ENCODE measurements at regions not wholly inside any gene's neighbourhood (a gene's known extent, or its start where the extent isn't known, plus 50 kb on each side); places are given as distances from the start of the nearest gene placed in this dataset.

DNA sequence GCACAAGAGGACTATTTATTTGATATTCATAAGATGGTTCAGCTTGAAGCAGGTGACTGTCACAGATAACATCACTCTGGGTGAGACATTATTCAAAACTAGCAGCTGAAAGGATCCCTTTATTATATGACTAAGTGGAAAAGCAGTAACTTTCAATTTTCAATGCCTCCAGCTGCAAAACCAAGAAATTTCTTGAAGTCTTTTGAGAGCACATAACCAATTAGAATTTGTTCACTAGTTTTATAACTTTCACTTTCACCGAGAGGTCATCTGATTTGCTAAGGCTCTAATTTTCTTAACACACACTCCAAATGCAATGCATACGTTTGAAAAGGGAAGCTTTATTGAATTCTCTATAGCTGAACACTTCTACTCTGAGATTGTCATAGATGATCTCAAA lies 88.6 kb upstream of the KLF14 start:
- TF ChIP-seq, protein P1, sequence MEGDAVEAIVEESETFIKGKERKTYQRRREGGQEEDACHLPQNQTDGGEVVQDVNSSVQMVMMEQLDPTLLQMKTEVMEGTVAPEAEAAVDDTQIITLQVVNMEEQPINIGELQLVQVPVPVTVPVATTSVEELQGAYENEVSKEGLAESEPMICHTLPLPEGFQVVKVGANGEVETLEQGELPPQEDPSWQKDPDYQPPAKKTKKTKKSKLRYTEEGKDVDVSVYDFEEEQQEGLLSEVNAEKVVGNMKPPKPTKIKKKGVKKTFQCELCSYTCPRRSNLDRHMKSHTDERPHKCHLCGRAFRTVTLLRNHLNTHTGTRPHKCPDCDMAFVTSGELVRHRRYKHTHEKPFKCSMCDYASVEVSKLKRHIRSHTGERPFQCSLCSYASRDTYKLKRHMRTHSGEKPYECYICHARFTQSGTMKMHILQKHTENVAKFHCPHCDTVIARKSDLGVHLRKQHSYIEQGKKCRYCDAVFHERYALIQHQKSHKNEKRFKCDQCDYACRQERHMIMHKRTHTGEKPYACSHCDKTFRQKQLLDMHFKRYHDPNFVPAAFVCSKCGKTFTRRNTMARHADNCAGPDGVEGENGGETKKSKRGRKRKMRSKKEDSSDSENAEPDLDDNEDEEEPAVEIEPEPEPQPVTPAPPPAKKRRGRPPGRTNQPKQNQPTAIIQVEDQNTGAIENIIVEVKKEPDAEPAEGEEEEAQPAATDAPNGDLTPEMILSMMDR (IDR thresholded peaks at IDR 0.05), result no peak

GRCh38 chr7:130823060-130823459 lies 89.1 kb upstream of the KLF14 start:
- no peak overlapping the region for H3K27ac ChIP-seq
- TF ChIP-seq, protein P1 (IDR thresholded peaks at IDR 0.05), result no peak
- ATAC-seq (ENCODE audit: insufficient number of reproducible peaks, low FRiP score, low read depth) (no peak), DNase-seq (ENCODE audit: low spot score) (no peak)
- H3K4me3 ChIP-seq, result no peak overlapping the region
- no peaks in the 10 kb centered on the region for H3K27me3 ChIP-seq (replicated peaks; ENCODE audit: insufficient read depth)
- H3K4me1 ChIP-seq (ENCODE audit: control insufficient read depth in 1 of 2, low read depth in 2 of 2), result no peaks in the 10 kb centered on the region
- H3K9me3 ChIP-seq, result peaks cover 13% of the 10 kb centered on the region
- H3K36me3 ChIP-seq, result no peaks in the 10 kb centered on the region

More for the DNA sequence above, 88.6 kb upstream of the KLF14 start:
- no peaks in the 10 kb centered on the region for H3K36me3 ChIP-seq
- no peak overlapping the region for H3K4me3 ChIP-seq
- no peaks in the 10 kb centered on the region for H3K4me1 ChIP-seq (ENCODE audit: control insufficient read depth in 1 of 2, low read depth in 2 of 2)
- no peak for ATAC-seq (ENCODE audit: insufficient number of reproducible peaks, low FRiP score, low read depth)
- H3K27ac ChIP-seq, result no peak overlapping the region
- no peak for DNase-seq (ENCODE audit: low spot score)
- no peaks in the 10 kb centered on the region for H3K27me3 ChIP-seq (replicated peaks; ENCODE audit: insufficient read depth)
- H3K9me3 ChIP-seq, result peaks cover 13% of the 10 kb centered on the region

DNA sequence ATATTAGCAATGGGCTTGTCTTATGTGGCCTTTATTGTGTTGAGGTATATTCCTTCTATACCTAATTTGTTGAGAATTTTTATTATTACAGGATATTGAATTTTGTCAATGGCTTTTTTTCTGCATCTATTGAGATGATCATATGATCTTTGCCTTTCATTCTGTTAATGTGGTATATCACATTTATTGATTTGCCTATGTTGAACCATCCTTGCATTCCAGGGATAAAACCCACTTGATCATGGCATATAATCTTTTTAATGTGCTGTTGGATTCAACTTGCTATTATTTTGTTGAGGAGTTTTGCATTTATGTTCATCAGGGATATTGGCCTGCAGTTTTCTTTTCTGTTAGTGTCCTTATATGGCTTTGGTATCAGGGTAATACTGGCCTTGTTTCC lies 91.8 kb upstream of the KLF14 start:
- TF ChIP-seq, protein P1 (IDR thresholded peaks at IDR 0.05), result no peak
- peaks cover 13% of the 10 kb centered on the region for H3K9me3 ChIP-seq
- no peaks in the 10 kb centered on the region for H3K36me3 ChIP-seq
- DNase-seq (ENCODE audit: low spot score) (no peak), ATAC-seq (ENCODE audit: insufficient number of reproducible peaks, low FRiP score, low read depth) (no peak)
- no peak overlapping the region for H3K27ac ChIP-seq
- no peaks in the 10 kb centered on the region for H3K27me3 ChIP-seq (replicated peaks; ENCODE audit: insufficient read depth)
- H3K4me1 ChIP-seq (ENCODE audit: control insufficient read depth in 1 of 2, low read depth in 2 of 2), result no peaks in the 10 kb centered on the region
- no peak overlapping the region for H3K4me3 ChIP-seq

DNA sequence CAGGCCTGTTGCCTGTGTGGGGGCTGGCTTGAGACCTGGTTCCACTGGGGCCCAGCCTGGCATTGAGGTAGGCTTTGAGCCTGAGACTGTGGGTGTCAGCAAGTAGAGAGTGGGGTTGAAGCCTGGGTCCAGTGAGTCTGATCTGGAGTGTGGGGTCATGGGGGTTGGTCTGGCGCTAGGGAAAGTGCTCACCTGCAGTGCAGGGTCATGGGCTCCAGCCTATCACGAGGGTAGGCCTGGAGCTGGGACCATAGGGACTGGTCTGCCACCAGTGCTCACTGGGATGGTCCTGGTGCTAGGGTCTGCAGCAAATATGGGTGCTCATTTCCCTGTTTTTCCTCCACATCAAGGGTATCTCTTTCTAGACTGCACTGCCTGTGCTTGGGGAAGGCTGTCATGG lies 95.4 kb upstream of the KLF14 start:
- Histone ChIP-seq H3K36me3 (no peaks in the 10 kb centered on the region), H3K4me1 (ENCODE audit: control insufficient read depth in 1 of 2, low read depth in 2 of 2) (peaks cover 0 to 6% of the 10 kb centered on the region in 2 donors), H3K4me3 (no peak overlapping the region), H3K27ac (no peak overlapping the region), H3K27me3 (replicated peaks; ENCODE audit: insufficient read depth) (no peaks in the 10 kb centered on the region), H3K9me3 (peaks cover 13% of the 10 kb centered on the region)
- DNase-seq (ENCODE audit: low spot score) (no peak), ATAC-seq (ENCODE audit: insufficient number of reproducible peaks, low FRiP score, low read depth) (no peak)
- TF ChIP-seq, protein P1 (IDR thresholded peaks at IDR 0.05), result no peak

DNA sequence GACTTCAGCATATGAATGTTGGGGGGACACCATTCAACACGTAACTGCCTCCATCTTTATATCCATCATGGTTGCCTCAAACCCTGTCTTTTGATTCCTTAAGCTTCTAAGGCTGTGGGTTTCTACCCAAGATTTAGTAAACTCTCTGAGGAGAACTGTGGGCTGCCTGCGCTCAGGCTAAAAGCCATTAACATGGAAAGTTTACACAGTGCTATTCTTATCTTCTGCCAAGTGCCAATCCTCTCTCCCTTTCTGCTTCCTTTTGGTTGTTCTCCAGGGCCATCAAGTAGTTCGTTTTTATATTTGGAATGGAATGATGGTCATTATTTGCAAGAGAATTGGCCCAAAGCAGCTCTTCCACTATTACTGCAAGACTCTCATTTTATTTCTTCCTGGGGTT lies 97.3 kb upstream of the KLF14 start:
- Histone ChIP-seq H3K9me3 (peaks cover 9% of the 10 kb centered on the region), H3K27ac (no peak overlapping the region), H3K36me3 (no peaks in the 10 kb centered on the region), H3K4me1 (ENCODE audit: control insufficient read depth in 1 of 2, low read depth in 2 of 2) (peaks cover 0 to 6% of the 10 kb centered on the region in 2 donors), H3K4me3 (no peak overlapping the region), H3K27me3 (replicated peaks; ENCODE audit: insufficient read depth) (no peaks in the 10 kb centered on the region)
- TF ChIP-seq, protein P1 (IDR thresholded peaks at IDR 0.05), result no peak
- DNase-seq (ENCODE audit: low spot score) (no peak), ATAC-seq (ENCODE audit: insufficient number of reproducible peaks, low FRiP score, low read depth) (no peak)

Data from thoracic aorta (tissue), 2 donors.